H1 (cell line): ENCODE measurements at regions not wholly inside any gene's neighbourhood (a gene's known extent, or its start where the extent isn't known, plus 50 kb on each side); places are given as distances from the start of the nearest gene placed in this dataset. TPM values are rescaled to one million over a fixed set of nuclear protein-coding genes. Genes with fewer than 3 reads are reported as not detected.

ENCODE experiments used
- microRNA-seq, 2 experiments: library from miRNA; unstranded; fragments of <30 nt; microRNA quantifications; one replicate each; pipeline versions ENCODE4 to v1.2.0, GENCODE V29; 2016 to 2020; ENCODE audit warnings: borderline microRNAs expressed in 2 of 2, borderline number of aligned reads in 2 of 2, borderline replicate concordance in 1 of 2
- small RNA-seq: library from polyadenylated mRNA; stranded (forward); fragments of <200 nt; extraction: miRNeasy Mini kit (QIAGEN cat#:217004); gene quantifications from one replicate; pipeline ENCODE3, GENCODE V24; 2013; ENCODE audit not compliant: insufficient read depth

Small RNA genes in the stretch of these regions (microRNA-seq; reads per million reads assigned to microRNA genes)
- gene MIR3201 (0 reads per million in 2 experiments), gene MIR3667 (0 reads per million in 2 experiments), gene MIR4535 (0 reads per million in 2 experiments)

Small RNA genes in the stretch of these regions (small RNA-seq; reads per million reads assigned to genes)
- gene MIR3201 (not detected), gene MIR3667 (not detected), gene MIR4535 (not detected)
